ENCODE measurements at regions not wholly inside any gene's neighbourhood (a gene's known extent, or its start where the extent isn't known, plus 50 kb on each side); places are given as distances from the start of the nearest gene placed in this dataset.
"Not testable (repeated sequence)": the region's sequence is repeated elsewhere in the genome, so short reads cannot be mapped to it uniquely, and the experiment has no call there.

DNA sequence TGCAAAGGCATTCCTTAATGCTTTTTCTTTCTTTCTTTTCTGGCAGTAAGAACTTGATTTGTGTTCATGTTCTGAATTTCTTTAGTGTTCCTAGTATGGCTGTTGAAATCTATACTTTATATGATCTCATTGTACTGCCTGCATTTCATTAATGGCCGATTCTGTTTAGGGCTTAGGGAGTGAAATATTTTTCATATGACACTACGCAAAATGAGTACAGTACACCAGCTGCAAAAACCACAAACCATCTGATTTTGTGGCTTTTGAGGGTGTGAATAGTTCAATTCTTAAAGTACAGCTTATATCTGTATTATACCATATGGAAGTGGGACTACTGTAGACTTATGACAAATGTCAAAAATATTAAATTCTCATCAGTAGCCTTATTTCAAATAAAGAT is 69.1 kb upstream of the FOXP2 start:
- H3K36me3 Mint-ChIP-seq (ENCODE audit: unreplicated experiment) = no peaks in the 10 kb centered on the region
- DNase-seq (ENCODE audit: extremely low spot score, unreplicated experiment) = no peak
- H3K27me3 Mint-ChIP-seq (ENCODE audit: unreplicated experiment) = no peaks in the 10 kb centered on the region
- H3K27ac Mint-ChIP-seq (ENCODE audit: unreplicated experiment) = peak overlapping the region; percentile 67
- H3K4me3 Mint-ChIP-seq (ENCODE audit: unreplicated experiment) = peak overlapping the region; percentile 5
- TF ChIP-seq, protein P1, sequence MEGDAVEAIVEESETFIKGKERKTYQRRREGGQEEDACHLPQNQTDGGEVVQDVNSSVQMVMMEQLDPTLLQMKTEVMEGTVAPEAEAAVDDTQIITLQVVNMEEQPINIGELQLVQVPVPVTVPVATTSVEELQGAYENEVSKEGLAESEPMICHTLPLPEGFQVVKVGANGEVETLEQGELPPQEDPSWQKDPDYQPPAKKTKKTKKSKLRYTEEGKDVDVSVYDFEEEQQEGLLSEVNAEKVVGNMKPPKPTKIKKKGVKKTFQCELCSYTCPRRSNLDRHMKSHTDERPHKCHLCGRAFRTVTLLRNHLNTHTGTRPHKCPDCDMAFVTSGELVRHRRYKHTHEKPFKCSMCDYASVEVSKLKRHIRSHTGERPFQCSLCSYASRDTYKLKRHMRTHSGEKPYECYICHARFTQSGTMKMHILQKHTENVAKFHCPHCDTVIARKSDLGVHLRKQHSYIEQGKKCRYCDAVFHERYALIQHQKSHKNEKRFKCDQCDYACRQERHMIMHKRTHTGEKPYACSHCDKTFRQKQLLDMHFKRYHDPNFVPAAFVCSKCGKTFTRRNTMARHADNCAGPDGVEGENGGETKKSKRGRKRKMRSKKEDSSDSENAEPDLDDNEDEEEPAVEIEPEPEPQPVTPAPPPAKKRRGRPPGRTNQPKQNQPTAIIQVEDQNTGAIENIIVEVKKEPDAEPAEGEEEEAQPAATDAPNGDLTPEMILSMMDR (IDR thresholded peaks at IDR 0.05) = no peak
- no peaks in the 10 kb centered on the region for H3K9me3 Mint-ChIP-seq (ENCODE audit: unreplicated experiment)
- H3K4me1 Mint-ChIP-seq (ENCODE audit: unreplicated experiment) = peaks cover 15% of the 10 kb centered on the region

DNA sequence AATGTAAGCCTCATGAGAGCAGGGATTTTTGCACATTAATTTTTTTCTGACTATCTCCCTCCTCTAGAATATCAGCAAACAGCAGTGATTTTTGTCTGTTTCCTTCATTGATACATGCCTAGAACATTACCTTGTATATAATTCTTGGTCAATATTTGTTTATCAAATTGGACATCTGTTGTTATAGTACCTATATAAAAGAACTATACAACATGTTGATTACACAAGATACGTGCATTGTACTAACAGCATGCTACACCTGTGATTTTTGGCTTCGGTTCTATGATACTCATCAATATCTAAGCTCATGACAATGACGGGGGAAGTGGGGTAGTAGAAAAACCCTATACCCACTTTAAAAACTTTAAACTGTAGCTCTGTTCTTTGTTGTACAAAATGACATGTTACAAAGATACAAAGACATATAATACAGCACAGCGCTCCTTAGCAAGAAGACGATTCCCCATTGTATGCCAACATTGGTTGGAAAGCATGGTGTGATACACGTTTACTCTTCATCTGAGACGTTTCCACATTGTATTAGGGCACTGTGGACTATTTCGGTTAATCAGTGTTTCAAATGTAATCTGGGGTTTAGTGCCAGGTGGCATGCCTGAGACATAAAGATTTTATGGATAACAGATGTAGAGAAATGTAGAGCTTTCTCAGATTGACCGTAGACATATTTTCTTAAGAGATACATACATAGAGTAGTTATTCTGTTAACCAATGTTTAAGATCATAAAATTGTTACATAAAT is 70.5 kb upstream of the FOXP2 start:
- H3K4me1 Mint-ChIP-seq (ENCODE audit: unreplicated experiment) = peaks cover 15% of the 10 kb centered on the region
- no peaks in the 10 kb centered on the region for H3K36me3 Mint-ChIP-seq (ENCODE audit: unreplicated experiment)
- TF ChIP-seq, protein P1 (IDR thresholded peaks at IDR 0.05) = no peak
- H3K4me3 Mint-ChIP-seq (ENCODE audit: unreplicated experiment) = no peak overlapping the region
- no peak for DNase-seq (ENCODE audit: extremely low spot score, unreplicated experiment)
- no peaks in the 10 kb centered on the region for H3K9me3 Mint-ChIP-seq (ENCODE audit: unreplicated experiment)
- no peaks in the 10 kb centered on the region for H3K27me3 Mint-ChIP-seq (ENCODE audit: unreplicated experiment)
- H3K27ac Mint-ChIP-seq (ENCODE audit: unreplicated experiment) = peak overlapping the region; percentile 35

DNA sequence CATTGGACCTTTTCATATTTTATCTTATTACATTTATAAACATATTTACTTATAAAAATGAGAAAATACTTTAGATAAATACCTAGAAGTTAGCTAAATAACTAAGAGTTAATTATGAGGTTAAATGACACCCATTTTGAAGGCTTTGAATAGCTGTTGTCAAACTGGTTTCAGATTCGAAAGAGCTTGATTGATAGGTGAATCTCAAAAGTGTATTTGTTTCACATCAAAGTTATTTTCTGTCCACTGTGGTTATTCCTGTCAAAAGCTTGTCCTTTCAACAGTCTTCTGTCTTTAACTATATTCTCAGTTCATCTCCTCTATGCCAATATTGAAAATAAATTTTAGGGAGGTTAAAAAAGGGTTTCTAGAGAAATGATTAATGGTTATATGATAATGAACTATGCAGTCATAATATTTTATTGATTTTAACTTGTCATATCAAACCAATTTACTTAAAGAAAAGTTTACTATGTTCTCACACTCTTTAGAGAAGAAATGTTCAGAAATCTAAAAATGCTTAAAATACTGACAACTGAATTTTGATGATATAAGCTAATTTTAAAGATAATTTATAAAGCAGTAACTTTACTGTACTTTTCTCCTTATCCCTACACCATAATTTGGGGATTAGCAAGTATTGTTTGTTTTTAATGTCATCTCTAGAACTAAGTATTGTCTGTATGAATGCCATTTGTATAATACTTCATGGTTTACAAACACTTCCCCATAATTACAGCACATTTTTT is 72.0 kb upstream of the FOXP2 start:
- Mint-ChIP-seq H3K4me1 (ENCODE audit: unreplicated experiment) (peaks cover 15% of the 10 kb centered on the region), H3K36me3 (ENCODE audit: unreplicated experiment) (no peaks in the 10 kb centered on the region), H3K4me3 (ENCODE audit: unreplicated experiment) (no peak overlapping the region), H3K27ac (ENCODE audit: unreplicated experiment) (no peak overlapping the region), H3K27me3 (ENCODE audit: unreplicated experiment) (no peaks in the 10 kb centered on the region), H3K9me3 (ENCODE audit: unreplicated experiment) (no peaks in the 10 kb centered on the region)
- DNase-seq (ENCODE audit: extremely low spot score, unreplicated experiment) = no peak
- TF ChIP-seq, protein P1 (IDR thresholded peaks at IDR 0.05) = no peak

DNA sequence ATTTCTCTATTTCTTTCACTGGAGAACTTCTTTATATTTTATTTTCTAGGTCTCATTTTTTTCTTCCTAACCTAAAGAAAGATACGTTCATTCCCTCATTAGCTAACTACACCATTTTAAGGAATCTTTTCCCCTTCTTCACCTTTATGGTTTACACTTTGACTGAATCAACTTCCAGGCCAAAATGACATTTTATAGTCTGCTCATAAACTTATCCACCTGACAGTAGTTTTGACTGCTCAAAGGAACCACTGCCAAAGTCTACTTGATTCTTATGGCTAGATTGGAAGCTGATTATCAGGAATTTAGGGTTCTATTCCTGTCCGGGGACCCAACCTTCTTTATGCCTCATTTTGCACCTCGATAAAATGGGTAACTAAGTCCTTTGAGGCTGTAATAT is 73.0 kb upstream of the FOXP2 start:
- no peak overlapping the region for H3K27ac Mint-ChIP-seq (ENCODE audit: unreplicated experiment)
- DNase-seq (ENCODE audit: extremely low spot score, unreplicated experiment) = no peak
- H3K4me3 Mint-ChIP-seq (ENCODE audit: unreplicated experiment) = no peak overlapping the region
- H3K9me3 Mint-ChIP-seq (ENCODE audit: unreplicated experiment) = no peaks in the 10 kb centered on the region
- TF ChIP-seq, protein P1 (IDR thresholded peaks at IDR 0.05) = no peak
- no peaks in the 10 kb centered on the region for H3K36me3 Mint-ChIP-seq (ENCODE audit: unreplicated experiment)
- H3K27me3 Mint-ChIP-seq (ENCODE audit: unreplicated experiment) = no peaks in the 10 kb centered on the region
- H3K4me1 Mint-ChIP-seq (ENCODE audit: unreplicated experiment) = peaks cover 15% of the 10 kb centered on the region

DNA sequence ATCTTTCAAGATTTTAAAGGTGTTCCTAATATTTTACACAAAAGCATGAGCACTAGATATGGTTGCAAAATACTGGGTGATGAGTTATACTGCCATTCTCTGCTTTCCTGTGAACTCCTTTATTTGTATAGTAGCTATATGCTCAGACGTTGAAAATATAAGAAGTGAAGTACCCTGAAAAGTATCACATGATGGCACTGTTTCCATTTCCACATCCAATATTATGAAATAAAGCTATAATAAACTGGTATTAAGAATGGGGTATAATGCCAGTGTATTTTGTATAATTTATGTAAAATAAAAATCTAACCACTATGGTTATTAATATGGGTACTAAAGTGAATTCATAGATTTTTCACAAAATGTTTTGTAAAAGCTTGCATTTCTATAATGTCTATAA is 79.6 kb upstream of the FOXP2 start:
- Mint-ChIP-seq H3K9me3 (ENCODE audit: unreplicated experiment) (no peaks in the 10 kb centered on the region), H3K4me3 (ENCODE audit: unreplicated experiment) (no peak overlapping the region), H3K27me3 (ENCODE audit: unreplicated experiment) (no peaks in the 10 kb centered on the region), H3K27ac (ENCODE audit: unreplicated experiment) (no peak overlapping the region), H3K36me3 (ENCODE audit: unreplicated experiment) (peaks cover 3% of the 10 kb centered on the region), H3K4me1 (ENCODE audit: unreplicated experiment) (no peaks in the 10 kb centered on the region)
- no peak for DNase-seq (ENCODE audit: extremely low spot score, unreplicated experiment)
- TF ChIP-seq, protein P1 (IDR thresholded peaks at IDR 0.05) = peak; percentile 19

DNA sequence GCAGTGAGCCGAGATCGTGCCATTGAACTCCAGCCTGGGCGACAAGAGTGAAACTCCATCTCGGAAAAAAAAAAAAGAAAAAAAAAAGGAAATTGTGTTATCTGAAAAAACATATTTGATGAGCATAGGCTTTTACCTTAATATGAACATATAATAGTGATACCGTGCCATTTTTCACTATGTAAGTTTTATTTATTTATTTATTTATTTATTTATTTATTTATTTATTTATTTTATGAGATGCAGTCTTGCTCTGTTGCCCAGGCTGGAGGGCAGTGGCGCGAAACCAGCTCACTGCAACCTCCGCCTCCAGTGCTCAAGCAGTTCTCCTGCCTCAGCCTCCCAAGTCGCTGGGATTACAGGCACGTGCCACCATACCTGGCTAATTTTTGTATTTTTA is 85.2 kb upstream of the FOXP2 start:
- not testable (repeated sequence) for H3K36me3 Mint-ChIP-seq (ENCODE audit: unreplicated experiment); DNase-seq (ENCODE audit: extremely low spot score, unreplicated experiment); H3K27me3 Mint-ChIP-seq (ENCODE audit: unreplicated experiment); H3K9me3 Mint-ChIP-seq (ENCODE audit: unreplicated experiment); H3K4me1 Mint-ChIP-seq (ENCODE audit: unreplicated experiment); H3K27ac Mint-ChIP-seq (ENCODE audit: unreplicated experiment); H3K4me3 Mint-ChIP-seq (ENCODE audit: unreplicated experiment)

All from osteocyte (in vitro differentiated cells).